Gastrocnemius medialis (tissue), 4 donors: ENCODE measurements at regions not wholly inside any gene's neighbourhood (a gene's known extent, or its start where the extent isn't known, plus 50 kb on each side); places are given as distances from the start of the nearest gene placed in this dataset.

Experiments
- ATAC-seq, 2 donors: fragments of 150-250 bp; one replicate each; pipeline ENCODE4 v1.9.1; 2016
- DNase-seq, 2 donors: peaks; one replicate each; pipeline ENCODE4 v3.0.0-alpha.2; 2019
- H3K27ac ChIP-seq, 4 donors: fragments of 200-600 bp; sonication (generic); 1 replicate in 1 of 4; 2 replicates in 3 of 4; pipeline ENCODE4 v1.5.1; 2016 to 2018; ENCODE audit warnings: mild to moderate bottlenecking in 2 of 4, moderate library complexity in 1 of 4
- H3K27me3 ChIP-seq, 3 donors: fragments of 200-600 bp; sonication (generic) in 2 of 3; 1 replicate in 1 of 3; 2 replicates in 2 of 3; pipeline versions ENCODE4 v1.5.1 to v1.6.0; 2016 to 2019; ENCODE audit warnings: mild to moderate bottlenecking in 1 of 3, moderate library complexity in 1 of 3
- H3K36me3 ChIP-seq, 2 donors: fragments of 200-600 bp; sonication (generic) in 1 of 2; one replicate each; pipeline ENCODE4 v1.5.1; 2017 to 2018
- H3K4me1 ChIP-seq, 2 donors: fragments of 200-600 bp; sonication (generic) in 1 of 2; one replicate each; pipeline ENCODE4 v1.5.1; 2016 to 2017; ENCODE audit warnings: mild to moderate bottlenecking in 2 of 2
- H3K4me3 ChIP-seq, 4 donors: fragments of 200-600 bp; sonication (generic) in 3 of 4; 1 replicate in 1 of 4; 2 replicates in 3 of 4; pipeline ENCODE4 v1.5.1; 2016 to 2019; ENCODE audit warnings: mild to moderate bottlenecking in 2 of 4
- H3K9me3 ChIP-seq, 3 donors: fragments of 200-600 bp; sonication (generic) in 2 of 3; 1 replicate in 1 of 3; 2 replicates in 2 of 3; pipeline ENCODE4 v1.5.1; 2016 to 2019
- CTCF ChIP-seq, 5 experiments: fragments of 450-650 bp in 3 of 5; fragments of 200-600 bp in 2 of 5; sonication (generic) in 2 of 5; IDR thresholded peaks in 4 of 5; conservative IDR thresholded peaks in 1 of 5; 1 replicate in 4 of 5; 2 replicates in 1 of 5; pipeline ENCODE4 v1.5.1; 2016 to 2019; ENCODE audit warnings: antibody characterized with exemption in 5 of 5, mild to moderate bottlenecking in 3 of 5, moderate library complexity in 3 of 5
- POLR2A ChIP-seq, 2 donors: fragments of 450-650 bp; IDR thresholded peaks; one replicate each; pipeline ENCODE4 v1.6.1; 2017; ENCODE audit warnings: antibody characterized with exemption in 2 of 2, mild to moderate bottlenecking in 2 of 2, moderate library complexity in 2 of 2
- in situ Hi-C, 4 donors: fragments of 200-750 bp; cut with MboI; loops; one replicate each; pipeline versions ENCODE4 v1.15.0 to v1.8.0; 2017; ENCODE audit warnings: low sequenced_read_pairs in 4 of 4
- intact Hi-C: fragments of 100-400 bp; cut with DNase I; formaldehyde crosslinking; loops from one replicate; pipeline ENCODE4 v1.15.1; 2023; ENCODE audit warnings: low total_unique reads

DNA sequence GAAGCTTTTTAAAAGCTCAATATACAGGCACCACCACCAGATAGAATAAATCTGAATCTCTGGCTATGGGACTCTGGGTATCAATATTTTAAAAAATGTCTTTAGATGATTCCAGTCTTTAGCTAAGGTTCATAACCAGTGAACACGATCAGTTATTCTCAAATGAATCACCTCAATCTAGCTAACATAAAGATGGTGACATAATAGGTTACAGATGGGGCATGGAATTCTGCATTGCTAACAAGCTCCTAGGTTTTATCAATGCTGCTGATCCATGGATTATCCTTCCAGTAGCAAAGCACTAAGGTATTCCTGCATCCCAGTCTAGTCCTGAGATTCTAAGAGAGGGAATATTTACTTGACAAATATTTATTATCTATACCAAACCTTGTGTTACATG, 415.5 kb upstream of the CDH11 start:
- Histone ChIP-seq H3K9me3 (no peaks in the 10 kb centered on the region), H3K27me3 (no peaks in the 10 kb centered on the region), H3K27ac (no peak overlapping the region), H3K4me3 (no peak overlapping the region), H3K36me3 (no peaks in the 10 kb centered on the region), H3K4me1 (no peaks in the 10 kb centered on the region)
- DNase-seq (no peak), ATAC-seq (no peak)
- in situ Hi-C loops (no loop called here), intact Hi-C loops (no loop called here)
- no peak for TF ChIP-seq POLR2A (IDR thresholded peaks at IDR 0.05)
- no peak for TF ChIP-seq CTCF (IDR thresholded peaks at IDR 0.05 in 4 of 5, conservative IDR thresholded peaks at IDR 0.05 in 1 of 5)

- DNase-seq (no peak), ATAC-seq (no peak)
- in situ Hi-C loops = no loop called here
- Histone ChIP-seq H3K36me3 (no peaks in the 10 kb centered on the region), H3K4me3 (no peak overlapping the region), H3K27ac (no peak overlapping the region), H3K27me3 (no peaks in the 10 kb centered on the region), H3K9me3 (no peaks in the 10 kb centered on the region), H3K4me1 (no peaks in the 10 kb centered on the region)
- intact Hi-C loops = no loop called here
- TF ChIP-seq CTCF (IDR thresholded peaks at IDR 0.05 in 4 of 5, conservative IDR thresholded peaks at IDR 0.05 in 1 of 5) = no peak
Measured at GRCh38 chr16:65534121-65534528, 412.3 kb upstream of the CDH11 start.

GRCh38 chr16:65532846-65533245, 411.0 kb upstream of the CDH11 start:
- in situ Hi-C loops = no loop called here

DNA sequence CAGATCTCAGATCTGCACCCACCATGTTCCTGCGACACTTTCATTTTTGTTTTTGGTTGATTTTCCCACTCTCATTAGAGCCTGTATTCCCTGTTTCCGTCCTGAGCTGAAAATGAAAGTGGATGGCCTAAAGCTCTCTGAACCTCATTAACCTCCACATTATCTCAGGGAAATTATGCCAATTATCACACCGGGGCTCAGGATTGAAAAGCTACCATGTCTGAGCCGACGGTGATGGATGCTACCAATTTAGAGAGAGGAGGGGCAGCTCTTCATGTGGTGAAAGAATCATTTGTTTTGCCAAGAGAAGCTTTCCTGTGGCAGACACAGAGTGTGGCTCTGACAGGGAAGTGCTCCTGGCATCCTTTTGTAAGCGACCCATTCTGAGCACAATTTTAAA, 410.4 kb upstream of the CDH11 start:
- Histone ChIP-seq H3K27me3 (no peaks in the 10 kb centered on the region), H3K27ac (no peak overlapping the region), H3K4me3 (no peak overlapping the region), H3K4me1 (no peaks in the 10 kb centered on the region), H3K9me3 (no peaks in the 10 kb centered on the region), H3K36me3 (no peaks in the 10 kb centered on the region)
- in situ Hi-C loops (no loop called here), intact Hi-C loops (no loop called here)
- DNase-seq (no peak), ATAC-seq (no peak)
- no peak for TF ChIP-seq POLR2A (IDR thresholded peaks at IDR 0.05)
- no peak for TF ChIP-seq CTCF (IDR thresholded peaks at IDR 0.05 in 4 of 5, conservative IDR thresholded peaks at IDR 0.05 in 1 of 5)

More at GRCh38 chr16:65532846-65533245, 411.0 kb upstream of the CDH11 start:
- no peak for ATAC-seq
- H3K36me3 ChIP-seq = no peaks in the 10 kb centered on the region
- intact Hi-C loops = no loop called here
- H3K4me1 ChIP-seq = no peaks in the 10 kb centered on the region
- H3K27me3 ChIP-seq = no peaks in the 10 kb centered on the region
- DNase-seq = no peak
- H3K4me3 ChIP-seq = no peak overlapping the region
- no peaks in the 10 kb centered on the region for H3K9me3 ChIP-seq
- no peak overlapping the region for H3K27ac ChIP-seq
- no peak for TF ChIP-seq POLR2A (IDR thresholded peaks at IDR 0.05)
- TF ChIP-seq CTCF (IDR thresholded peaks at IDR 0.05 in 4 of 5, conservative IDR thresholded peaks at IDR 0.05 in 1 of 5) = no peak

GRCh38 chr16:65531475-65531874, 409.6 kb upstream of the CDH11 start:
- no peaks in the 10 kb centered on the region for H3K9me3 ChIP-seq
- H3K36me3 ChIP-seq = no peaks in the 10 kb centered on the region
- intact Hi-C loops = no loop called here
- no peak for ATAC-seq
- H3K4me1 ChIP-seq = no peaks in the 10 kb centered on the region
- DNase-seq = no peak
- no peak for TF ChIP-seq CTCF (IDR thresholded peaks at IDR 0.05 in 4 of 5, conservative IDR thresholded peaks at IDR 0.05 in 1 of 5)
- in situ Hi-C loops = no loop called here
- H3K27ac ChIP-seq = no peak overlapping the region
- no peak overlapping the region for H3K4me3 ChIP-seq
- no peaks in the 10 kb centered on the region for H3K27me3 ChIP-seq
